GM18907 (cell line): ENCODE measurements at regions not wholly inside any gene's neighbourhood (a gene's known extent, or its start where the extent isn't known, plus 50 kb on each side); places are given as distances from the start of the nearest gene placed in this dataset.

Experiments
- ATAC-seq: cut with Tn5 transposase; IDR thresholded peaks from one replicate; pipeline ENCODE4 v1.9.1; 2021; ENCODE audit warnings: mild to moderate bottlenecking, moderate library complexity; ENCODE audit not compliant: unreplicated experiment

DNA sequence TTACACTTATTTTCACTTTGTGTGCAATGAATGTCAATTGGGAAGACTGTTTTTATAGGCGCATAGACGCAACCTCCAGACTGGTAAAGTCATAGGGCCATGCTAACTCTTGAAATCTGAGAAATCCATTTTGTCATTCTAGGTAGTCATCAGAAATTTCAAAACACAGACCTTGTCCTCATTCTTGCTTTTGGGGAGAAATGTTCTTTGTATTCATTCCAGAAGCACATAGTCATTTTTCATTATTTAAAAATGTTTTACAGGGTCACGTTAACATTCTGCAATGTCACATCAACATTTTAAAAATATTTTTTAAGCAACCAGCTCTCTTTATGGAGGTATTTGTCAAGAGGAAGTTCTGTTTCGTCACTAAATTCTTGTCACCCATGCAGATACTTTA is 898.4 kb downstream of the PDCD6IP start:
- no peak for ATAC-seq

DNA sequence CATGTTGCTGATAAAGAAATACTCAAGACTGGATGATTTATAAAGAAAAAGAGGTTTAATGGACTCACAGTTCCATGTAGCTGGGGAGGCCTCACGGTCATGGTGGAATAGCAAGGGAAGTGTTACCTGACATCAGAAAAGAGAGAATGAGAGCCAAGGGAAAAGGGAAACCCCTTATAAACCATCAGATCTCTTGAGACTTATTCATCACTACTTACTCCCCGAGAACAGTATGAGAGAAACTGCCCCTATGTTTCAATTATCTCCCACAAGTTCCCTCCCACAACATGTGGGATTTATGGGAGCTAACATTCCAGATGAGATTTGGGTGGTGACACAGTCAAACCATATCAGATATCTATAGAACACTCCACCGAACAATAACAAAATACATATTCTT is 904.6 kb downstream of the PDCD6IP start:
- ATAC-seq, result no peak

DNA sequence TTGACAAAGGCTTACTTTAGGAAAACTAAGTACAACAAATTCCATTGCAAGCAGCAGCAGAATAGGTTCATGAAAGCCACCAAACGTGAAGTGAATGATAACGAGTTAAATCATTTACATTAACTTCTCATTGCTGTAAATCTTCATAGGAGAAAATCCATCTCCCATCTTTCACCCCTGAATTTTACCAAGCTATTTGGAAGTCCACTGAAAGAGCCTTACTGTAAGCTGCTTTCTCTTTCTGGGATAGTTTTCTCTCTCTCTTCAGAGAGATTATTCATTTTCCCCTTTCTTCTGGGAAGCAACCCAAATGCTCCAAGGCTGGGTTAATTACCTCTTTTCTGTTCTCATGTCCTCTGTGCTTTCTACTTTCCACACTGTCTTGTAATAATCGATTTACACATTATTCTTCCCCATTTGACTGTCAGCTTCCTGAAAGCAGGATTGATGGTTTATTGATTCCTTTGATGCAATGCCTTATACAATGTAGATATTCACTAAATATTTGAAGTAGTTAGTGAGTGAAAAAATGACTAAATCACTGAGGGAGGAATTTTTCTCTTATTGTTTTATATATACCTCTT is 914.3 kb upstream of the ARPP21 start:
- no peak for ATAC-seq

DNA sequence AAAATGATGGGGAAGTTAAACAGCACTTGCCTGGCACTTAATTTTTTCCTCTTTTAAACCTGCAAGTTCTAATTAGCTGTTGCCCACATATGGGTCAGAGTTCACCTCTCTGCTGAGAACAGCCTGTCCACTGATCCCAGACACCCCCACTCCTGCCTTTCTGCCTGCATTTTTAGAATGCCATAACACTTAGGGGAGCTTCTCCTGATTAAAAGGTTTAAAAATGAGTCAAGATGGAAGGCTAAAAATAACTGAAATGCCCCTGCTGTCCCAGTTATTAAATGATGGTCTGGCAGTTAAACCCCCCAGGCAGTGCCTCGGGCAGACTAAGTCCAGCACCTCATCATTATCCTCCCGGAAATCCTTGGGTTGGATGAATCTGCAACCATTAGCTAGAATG is 913.6 kb upstream of the ARPP21 start:
- ATAC-seq, result no peak

DNA sequence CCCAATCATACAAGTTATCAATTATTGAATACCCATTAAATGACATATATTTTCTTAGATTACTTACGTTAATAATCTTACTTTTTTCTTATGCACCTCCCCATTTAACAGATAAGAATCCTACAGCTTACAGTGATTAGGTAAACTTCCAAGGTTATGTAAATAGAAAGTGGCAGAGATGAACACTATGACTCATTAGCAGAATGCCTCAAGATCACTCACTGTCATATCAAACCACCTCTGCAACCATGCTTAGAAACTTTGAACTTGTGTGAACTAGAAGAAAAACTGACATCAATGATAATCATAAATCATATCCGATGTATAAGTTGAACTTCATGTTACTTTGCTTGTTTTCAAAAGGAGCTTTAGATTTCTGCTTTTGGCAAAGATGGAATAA is 911.6 kb upstream of the ARPP21 start:
- ATAC-seq, result no peak

DNA sequence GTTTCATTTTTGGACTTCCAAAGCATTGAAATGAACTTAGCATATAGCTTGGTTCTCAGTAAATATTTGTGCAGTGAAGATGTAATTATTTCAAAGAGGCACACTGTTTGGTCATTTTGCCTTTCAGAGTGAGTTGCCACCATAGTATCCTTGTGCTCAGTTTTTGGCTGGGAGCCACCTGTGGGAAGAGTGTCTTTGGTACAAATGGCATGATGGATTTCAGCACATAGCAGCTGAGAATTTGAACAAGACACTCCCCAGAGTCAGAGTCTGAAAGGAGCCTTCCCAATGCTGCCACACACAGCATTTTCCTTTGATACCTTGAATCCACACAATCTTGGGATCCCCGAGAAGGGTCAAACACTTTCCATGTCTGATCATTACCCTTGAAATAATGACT is 897.2 kb upstream of the ARPP21 start:
- no peak for ATAC-seq

DNA sequence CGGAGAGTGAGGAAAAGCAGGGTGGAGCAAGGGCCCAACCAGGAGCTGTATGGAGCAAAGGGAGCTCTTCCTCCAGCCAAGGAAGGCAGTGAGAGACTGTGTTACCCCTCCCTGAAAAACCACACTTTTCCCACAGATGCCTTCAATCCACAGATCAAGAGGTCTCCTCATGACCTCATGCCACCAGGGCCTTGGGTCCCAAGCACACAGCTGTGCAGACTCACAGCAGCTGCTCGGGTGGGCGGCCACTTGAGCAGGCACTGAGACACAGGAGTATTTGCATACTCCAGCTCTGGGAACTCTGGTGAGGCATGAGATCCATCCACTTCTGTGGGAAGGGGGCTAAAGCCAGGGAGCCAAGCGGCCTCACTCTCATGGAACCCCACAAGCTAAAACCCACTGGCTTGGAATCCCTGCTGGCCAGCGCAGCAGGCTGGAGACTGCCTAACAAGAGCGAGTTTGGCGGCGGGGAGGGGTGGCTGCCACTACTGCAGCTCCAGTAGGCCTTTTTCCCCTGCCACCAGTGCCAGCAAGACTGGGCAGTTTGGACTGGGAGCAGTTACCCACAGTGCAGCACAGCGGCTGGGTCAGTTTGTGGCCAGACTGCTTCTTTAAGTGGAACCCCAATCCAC is 880.6 kb upstream of the ARPP21 start:
- ATAC-seq, result no peak

DNA sequence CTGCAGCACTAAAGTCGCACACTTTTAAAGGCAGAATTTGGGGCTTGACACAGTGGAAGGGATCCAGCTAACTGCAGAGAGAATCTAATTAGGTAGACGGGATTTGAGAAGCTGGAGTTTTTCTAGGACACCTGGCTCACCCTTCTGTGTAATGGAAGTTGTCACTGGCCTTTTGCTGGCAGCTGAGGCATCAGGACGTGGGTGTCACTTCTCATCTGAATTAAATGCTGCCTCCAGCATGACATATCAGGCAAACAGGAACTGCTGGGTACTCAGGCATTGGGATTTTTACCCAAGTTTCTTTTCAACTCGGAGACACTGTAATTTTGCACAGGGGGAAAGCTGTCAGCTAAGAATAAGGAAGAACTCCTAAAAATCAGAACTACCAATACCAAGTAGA is 861.9 kb upstream of the ARPP21 start:
- ATAC-seq, result no peak

DNA sequence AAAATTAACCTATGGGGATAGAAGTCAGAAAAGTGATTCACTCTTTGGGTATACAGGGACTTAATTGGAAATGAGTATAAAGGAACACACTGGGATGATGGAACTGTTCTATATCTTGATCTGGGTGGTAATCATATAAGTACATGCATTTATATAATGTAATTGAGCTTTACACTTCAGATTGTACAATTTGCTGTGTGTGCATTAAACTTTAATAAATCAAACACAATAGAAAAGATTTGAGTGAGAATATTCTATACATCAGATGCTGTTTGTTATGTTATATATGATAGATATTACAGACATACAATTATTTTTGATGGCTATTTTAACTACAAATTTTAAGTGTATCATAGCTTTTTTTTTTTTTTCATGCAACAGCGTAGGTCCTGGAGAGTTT is 860.2 kb upstream of the ARPP21 start:
- no peak for ATAC-seq

DNA sequence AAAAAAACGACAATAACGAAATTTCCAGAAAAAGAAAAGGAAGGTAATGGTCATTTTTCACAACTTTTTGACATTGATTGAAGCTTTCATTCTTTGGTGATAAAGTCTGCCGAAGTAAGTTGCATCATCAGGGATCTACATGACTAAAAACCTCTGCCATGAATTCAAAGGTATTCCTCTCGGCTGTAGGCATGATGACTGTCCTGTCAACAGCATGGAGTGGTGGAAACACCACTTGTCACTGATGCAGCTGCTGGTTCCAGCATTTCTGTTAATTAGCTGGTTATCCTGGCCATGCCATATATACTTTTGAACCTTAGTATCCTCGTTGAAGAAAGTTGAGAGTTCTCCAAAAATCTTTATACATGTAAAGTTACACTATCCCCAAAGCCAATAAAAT is 859.0 kb upstream of the ARPP21 start:
- ATAC-seq, result no peak

DNA sequence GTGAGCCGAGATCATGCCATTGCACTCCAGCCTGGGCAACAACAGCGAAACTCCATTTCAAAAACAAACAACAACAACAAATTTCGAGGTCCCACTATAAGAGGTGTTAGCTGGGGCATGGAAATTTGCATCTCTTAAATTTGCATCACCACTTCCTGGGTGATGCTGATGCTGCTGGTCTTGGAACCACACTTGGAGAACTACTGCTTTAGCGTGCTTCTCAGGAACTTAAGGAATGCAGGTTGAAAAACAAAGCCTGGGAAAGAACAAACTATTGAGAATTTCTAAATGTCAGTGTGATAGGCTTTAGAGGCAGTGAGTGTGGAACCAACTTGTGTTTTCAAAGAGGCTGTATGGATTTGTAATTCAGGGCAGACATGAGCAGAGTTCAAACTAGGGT is 858.4 kb upstream of the ARPP21 start:
- no peak for ATAC-seq

DNA sequence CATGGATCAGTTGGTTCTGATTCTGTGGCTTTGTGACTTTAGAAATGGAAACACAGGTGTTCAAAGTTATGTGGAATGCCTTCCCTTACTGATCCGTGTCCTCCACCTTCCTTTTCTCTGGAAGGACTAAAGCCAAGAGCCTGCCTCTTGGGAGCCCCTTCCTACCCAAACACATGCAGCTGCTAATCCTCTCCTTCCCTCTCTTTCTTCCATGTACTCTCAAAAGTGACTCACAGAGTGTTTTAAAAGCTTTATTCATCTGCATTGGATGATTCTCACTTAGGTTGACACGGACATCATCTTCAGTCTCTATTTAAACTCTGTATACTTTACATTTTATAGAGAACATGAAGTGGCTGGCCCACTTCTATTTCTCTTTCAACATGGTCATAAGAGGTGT is 856.5 kb upstream of the ARPP21 start:
- ATAC-seq, result no peak

DNA sequence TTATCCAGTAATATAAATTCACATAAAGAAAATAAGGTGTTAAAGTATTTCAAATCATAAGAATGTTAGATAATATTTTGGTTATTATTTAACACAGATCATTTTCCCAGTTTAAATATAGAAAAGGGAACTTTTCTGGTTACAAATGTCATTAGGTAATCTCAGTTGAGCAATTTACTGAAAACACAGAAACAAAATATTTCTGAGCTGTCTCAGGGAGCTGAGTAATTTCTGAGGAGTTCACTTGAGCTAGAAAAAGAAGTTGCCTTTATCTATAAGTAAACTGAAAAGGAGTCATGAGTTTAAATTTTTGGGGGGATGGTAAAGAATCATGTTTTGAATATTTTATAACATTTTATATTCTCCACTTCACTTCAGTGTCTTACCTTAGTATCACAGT is 855.4 kb upstream of the ARPP21 start:
- ATAC-seq, result no peak

DNA sequence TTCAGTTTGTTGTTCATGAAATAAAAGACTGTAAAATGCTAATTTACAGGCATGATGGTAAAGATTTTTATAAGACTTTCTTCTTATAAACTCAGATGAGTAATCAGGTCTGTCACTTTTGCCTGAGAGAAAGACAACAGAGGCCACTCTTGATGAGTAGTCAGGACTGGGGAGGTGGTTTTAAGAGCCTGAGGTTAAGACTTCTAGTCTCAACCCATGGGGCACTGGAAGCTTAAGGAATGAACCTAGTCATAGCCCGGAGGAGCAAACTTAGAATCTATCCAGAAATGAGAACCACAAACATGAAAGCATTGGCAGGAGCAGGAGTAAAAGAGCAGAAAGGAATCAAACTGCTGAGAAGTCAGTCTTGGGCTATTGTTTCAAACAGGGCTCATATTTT is 846.3 kb upstream of the ARPP21 start:
- ATAC-seq, result no peak

DNA sequence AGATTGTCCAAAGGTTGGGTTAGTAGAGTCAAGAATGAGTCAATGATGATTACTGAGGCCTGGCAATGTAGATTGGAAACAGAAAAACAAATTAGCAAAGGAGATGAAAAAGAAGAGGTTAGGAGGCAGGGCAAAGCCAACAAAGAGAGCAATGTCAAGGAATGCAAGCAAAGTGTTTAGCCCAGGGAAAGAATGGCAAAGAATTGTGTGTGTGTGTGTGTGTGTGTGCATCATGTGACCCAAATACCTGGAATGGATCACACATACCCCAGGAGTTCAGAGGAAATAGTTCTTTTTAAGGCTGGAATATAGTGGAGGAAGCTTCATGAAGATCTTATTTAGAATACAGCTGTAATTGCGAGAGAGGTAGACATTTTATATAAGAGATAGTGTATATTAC is 831.7 kb upstream of the ARPP21 start:
- ATAC-seq, result no peak

DNA sequence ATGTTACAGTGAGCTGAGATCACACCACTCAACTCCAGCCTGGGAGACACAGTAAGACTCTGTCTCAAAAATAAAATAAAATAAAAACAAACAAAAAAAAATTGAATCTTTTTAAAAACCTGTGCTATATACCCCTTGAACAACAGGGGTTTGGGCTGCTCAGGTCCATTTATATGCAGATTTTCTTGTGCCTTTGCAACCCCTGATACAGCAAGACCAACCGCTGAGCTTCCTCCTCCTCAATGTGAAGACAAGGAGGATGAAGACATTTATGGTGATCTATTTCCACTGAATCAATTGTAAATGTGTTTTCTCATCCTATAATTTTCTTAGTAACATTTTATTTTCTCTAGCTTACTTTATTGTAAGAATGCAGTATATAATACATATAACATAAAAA is 831.0 kb upstream of the ARPP21 start:
- ATAC-seq, result no peak

DNA sequence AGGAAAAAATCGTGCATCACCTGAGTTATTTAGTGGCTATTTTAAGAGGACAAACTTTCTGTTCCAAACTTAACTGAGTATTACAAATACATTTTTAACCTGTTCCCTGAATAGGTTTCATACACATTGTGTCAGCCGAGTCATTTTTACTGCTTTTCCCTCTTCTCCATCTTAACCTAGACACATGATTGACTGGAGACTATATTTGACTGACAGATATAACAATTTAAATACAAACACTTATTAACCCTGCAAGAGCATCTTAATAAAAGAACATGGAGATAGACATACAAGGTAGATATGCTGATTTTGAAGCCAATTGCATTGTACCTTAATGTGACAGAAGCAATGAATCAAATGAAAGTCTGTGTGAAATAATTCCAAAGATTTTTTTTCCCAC is 810.5 kb upstream of the ARPP21 start:
- ATAC-seq, result no peak

DNA sequence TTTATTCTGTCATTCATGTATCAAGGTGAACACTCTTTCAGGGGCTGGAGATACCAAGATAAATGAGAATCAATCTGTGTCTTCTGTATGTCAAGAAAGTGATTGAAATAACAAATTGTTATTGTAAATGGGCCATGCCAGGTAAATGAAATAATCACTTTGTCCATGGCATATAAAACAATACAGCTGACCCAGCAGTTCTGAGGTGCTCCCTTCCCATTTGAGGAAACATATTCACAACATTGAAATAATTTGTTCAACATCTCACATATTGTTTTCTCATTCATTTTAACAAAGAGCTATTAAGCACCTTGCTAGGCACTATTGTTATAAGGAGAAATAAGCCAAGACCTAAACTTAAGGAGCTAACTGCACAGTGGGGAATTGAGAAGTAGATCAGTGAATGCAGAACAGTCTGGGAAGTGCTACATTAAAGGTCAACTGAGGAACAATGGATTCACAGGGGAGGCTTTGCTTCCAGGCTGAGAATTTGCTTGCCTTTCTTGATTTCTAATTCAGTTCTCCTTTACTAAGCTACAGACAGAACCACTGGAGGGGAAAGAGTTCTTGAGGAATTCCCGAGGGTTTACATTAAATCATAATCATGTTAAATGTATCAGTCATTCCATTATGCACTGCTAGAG is 806.3 kb upstream of the ARPP21 start:
- ATAC-seq, result no peak

DNA sequence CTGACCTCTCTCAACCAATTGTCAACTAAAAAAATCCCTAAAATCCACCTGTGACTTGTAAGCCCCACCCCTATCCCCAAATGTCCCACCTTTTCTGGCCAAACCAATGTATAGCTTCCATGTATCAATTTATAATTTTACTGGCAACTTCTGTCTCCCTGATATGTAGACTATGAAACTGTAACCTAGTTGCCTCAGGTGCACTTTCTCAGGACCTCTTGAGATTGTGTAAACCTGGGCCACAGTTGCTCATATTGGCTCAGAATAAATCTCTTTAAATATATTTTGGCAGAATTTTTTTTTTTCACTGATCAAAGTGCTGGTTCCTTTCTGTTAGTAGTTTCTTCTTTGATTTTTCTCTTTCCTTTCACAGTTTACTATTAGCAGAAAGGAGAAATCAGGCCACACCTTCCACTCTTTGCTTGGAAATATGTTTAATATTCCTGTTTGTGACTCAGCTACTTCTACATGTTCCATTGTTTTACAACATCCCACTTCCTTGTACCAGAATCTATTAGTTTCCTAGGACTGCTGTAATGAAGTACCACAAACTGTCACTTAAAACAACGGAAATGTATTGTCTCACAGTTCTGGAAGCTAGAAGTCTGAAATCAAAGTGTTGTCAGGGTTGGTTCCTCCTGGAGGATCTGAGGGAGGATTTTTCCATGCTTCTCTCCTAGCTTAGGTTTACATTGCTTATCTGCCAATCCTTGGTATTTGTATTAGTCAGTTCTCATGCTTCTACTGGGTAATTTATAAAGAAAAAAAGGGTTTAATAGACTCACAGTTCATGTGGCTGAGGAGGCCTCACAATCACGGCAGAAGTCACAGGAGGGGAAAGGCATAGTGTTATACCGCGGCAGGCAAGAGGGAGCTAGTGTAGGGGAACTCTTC is 801.2 kb upstream of the ARPP21 start:
- ATAC-seq, result no peak

DNA sequence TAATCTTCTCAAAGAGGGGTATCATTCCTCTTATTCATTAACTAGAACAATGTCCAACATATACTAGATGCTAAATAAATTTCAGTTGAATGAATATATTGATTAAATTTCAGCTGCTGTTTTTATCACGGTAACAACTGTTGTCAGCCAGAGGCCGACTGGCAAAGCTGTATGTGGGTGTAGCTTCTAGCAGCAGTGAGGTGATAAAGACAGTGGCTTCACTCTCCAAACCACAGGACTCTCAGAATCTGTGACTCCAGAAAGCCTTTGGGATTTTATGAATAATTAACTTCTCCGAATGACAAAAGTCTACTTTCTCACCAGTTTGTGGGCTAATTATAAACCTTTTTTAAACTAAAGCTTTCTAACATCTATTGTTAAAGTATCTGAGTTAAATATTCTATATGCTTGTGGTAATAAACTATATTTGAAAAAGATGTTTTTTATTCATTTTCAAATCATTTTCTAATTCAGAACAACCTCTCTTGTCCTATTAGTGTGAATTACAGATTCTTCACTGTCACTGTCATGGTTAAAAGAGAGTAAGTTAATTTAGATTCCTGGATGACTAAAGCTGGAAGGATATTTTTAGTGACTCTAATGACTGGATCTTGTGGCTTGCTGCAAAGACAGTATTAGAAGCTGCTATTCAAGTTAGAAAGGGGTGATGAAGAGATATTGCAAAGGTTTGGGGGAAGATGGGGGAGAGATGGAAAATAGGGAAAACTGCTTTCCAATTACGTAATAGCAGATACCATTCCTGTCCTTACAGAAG is 796.4 kb upstream of the ARPP21 start:
- ATAC-seq, result no peak

DNA sequence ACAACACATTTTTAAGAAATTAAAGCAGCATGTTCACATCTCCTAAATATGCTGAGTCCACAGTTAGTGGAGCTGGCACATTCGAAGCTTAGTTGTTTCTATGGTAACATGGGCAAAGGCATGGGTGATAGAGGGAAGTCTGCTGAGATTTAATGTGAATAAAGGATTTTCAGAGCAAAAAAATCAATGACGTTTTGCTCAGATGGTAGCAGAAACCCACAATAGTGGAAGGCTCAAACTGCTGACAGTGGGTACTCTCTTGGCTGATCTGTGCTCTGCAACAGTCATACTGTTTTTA is 795.1 kb upstream of the ARPP21 start:
- no peak for ATAC-seq
